ENCODE measurements at regions not wholly inside any gene's neighbourhood (a gene's known extent, or its start where the extent isn't known, plus 50 kb on each side); places are given as distances from the start of the nearest gene placed in this dataset.

- TF ChIP-seq POLR2A (IDR thresholded peaks at IDR 0.05) (no peak), CTCF (IDR thresholded peaks at IDR 0.05) (no peak)
These were observed 482.6 kb downstream of the EPM2A start for GRCh38 chr6:145252737-145253136.

GRCh38 chr6:145254649-145255401, 480.5 kb downstream of the EPM2A start:
- Histone ChIP-seq H3K27me3 (no peaks in the 10 kb centered on the region), H3K4me1 (no peaks in the 10 kb centered on the region), H3K9me3 (no peaks in the 10 kb centered on the region), H3K4me3 (no peak overlapping the region), H3K27ac (no peak overlapping the region), H3K36me3 (no peaks in the 10 kb centered on the region)
- DNase-seq, result no peak
- TF ChIP-seq POLR2A (IDR thresholded peaks at IDR 0.05) (no peak), CTCF (IDR thresholded peaks at IDR 0.05) (no peak)

More at GRCh38 chr6:145252737-145253136, 482.6 kb downstream of the EPM2A start:
- Histone ChIP-seq H3K36me3 (no peaks in the 10 kb centered on the region), H3K27ac (no peak overlapping the region), H3K9me3 (no peaks in the 10 kb centered on the region), H3K4me1 (no peaks in the 10 kb centered on the region), H3K4me3 (no peak overlapping the region), H3K27me3 (no peaks in the 10 kb centered on the region)
- no peak for DNase-seq

GRCh38 chr6:145257704-145258103, 477.6 kb downstream of the EPM2A start:
- no peaks in the 10 kb centered on the region for H3K27me3 ChIP-seq
- H3K36me3 ChIP-seq, result no peaks in the 10 kb centered on the region
- no peak for TF ChIP-seq CTCF (IDR thresholded peaks at IDR 0.05)
- TF ChIP-seq POLR2A (IDR thresholded peaks at IDR 0.05), result no peak
- no peaks in the 10 kb centered on the region for H3K4me1 ChIP-seq
- H3K4me3 ChIP-seq, result no peak overlapping the region
- no peak for DNase-seq
- H3K9me3 ChIP-seq, result no peaks in the 10 kb centered on the region
- no peak overlapping the region for H3K27ac ChIP-seq

GRCh38 chr6:145258122-145258521, 477.2 kb downstream of the EPM2A start:
- Histone ChIP-seq H3K27ac (no peak overlapping the region), H3K36me3 (no peaks in the 10 kb centered on the region), H3K4me3 (no peak overlapping the region), H3K27me3 (no peaks in the 10 kb centered on the region), H3K9me3 (no peaks in the 10 kb centered on the region), H3K4me1 (no peaks in the 10 kb centered on the region)
- DNase-seq, result no peak
- TF ChIP-seq POLR2A (IDR thresholded peaks at IDR 0.05) (no peak), CTCF (IDR thresholded peaks at IDR 0.05) (no peak)

- TF ChIP-seq CTCF (IDR thresholded peaks at IDR 0.05) (no peak), POLR2A (IDR thresholded peaks at IDR 0.05) (no peak)
- no peaks in the 10 kb centered on the region for H3K36me3 ChIP-seq
- H3K4me3 ChIP-seq, result no peak overlapping the region
- H3K9me3 ChIP-seq, result no peaks in the 10 kb centered on the region
- H3K27ac ChIP-seq, result no peak overlapping the region
- no peaks in the 10 kb centered on the region for H3K27me3 ChIP-seq
- DNase-seq, result no peak
- no peaks in the 10 kb centered on the region for H3K4me1 ChIP-seq
These were observed 474.7 kb downstream of the EPM2A start for GRCh38 chr6:145260484-145261175.

Measured in Peyer's patch (tissue), 4 donors.